ENCODE measurements at regions not wholly inside any gene's neighbourhood (a gene's known extent, or its start where the extent isn't known, plus 50 kb on each side); places are given as distances from the start of the nearest gene placed in this dataset.
A peak's percentile ranks its signal among the peaks of the same experiment; 100 is the strongest.

GRCh38 chr20:11261533-11262000 lies 587.8 kb upstream of the JAG1 start:
- in situ Hi-C loops (cut with MboI; ENCODE audit: low pct_unique_long_range_greater_than_20kb in 2 of 9, low sequenced_read_pairs in 9 of 9, unreplicated experiment in 9 of 9): loop anchor here in 2 of 9 experiments (25.0 kb wide), 1 partner anchor 599 kb away; the partner anchor contains the start of gene JAG1 (in 2 of the 2)
- Histone ChIP-seq H3K4me1 (replicated peaks in 1 of 2) (peaks cover 0 to 1% of the 10 kb centered on the region in 2 donors), H3K4me3 (no peak overlapping the region), H3K27ac (no peak overlapping the region)
- ATAC-seq (replicated peaks in 6 of 8): peak in 1 of 8 experiments; percentile 42
- WGBS, 10 experiments: 40 to 100% (median 94%) methylated on average over 1 to 4 of the region's 5 CpGs; no CpG with 5 or more reads in 5 of the 10 experiments

- ATAC-seq (replicated peaks in 6 of 8): no peak
- WGBS, 10 experiments: 78 to 100% (median 100%) methylated on average over 1 to 3 of the region's 3 CpGs; no CpG with 5 or more reads in 3 of the 10 experiments
- in situ Hi-C loops (cut with MboI; ENCODE audit: low pct_unique_long_range_greater_than_20kb in 2 of 9, low sequenced_read_pairs in 9 of 9, unreplicated experiment in 9 of 9): loop anchor here in 2 of 9 experiments (25.0 kb wide), 1 partner anchor 604 kb away; the partner anchor contains the start of gene JAG1 (in 2 of the 2)
- Histone ChIP-seq H3K4me3 (no peak overlapping the region), H3K27ac (no peak overlapping the region), H3K4me1 (replicated peaks in 1 of 2) (peaks cover 15 to 18% of the 10 kb centered on the region in 2 donors)
These were observed 592.8 kb upstream of the JAG1 start for GRCh38 chr20:11266571-11266970.

GRCh38 chr20:11267131-11267761 lies 593.4 kb upstream of the JAG1 start:
- in situ Hi-C loops (cut with MboI; ENCODE audit: low pct_unique_long_range_greater_than_20kb in 2 of 9, low sequenced_read_pairs in 9 of 9, unreplicated experiment in 9 of 9): loop anchor here in 2 of 9 experiments (25.0 kb wide), 1 partner anchor 605 kb away; the partner anchor contains the start of gene JAG1 (in 2 of the 2)
- Histone ChIP-seq H3K4me1 (replicated peaks in 1 of 2) (peaks cover 16 to 24% of the 10 kb centered on the region in 2 donors), H3K27ac (no peak overlapping the region), H3K4me3 (no peak overlapping the region)
- WGBS, 10 experiments: 0 to 100% (median 43%) methylated on average over 1 to 2 of the region's 5 CpGs; no CpG with 5 or more reads in 3 of the 10 experiments
- ATAC-seq (replicated peaks in 6 of 8): peak; percentile 64 to 98 (median 97)

- Histone ChIP-seq H3K4me3 (no peak overlapping the region), H3K4me1 (replicated peaks in 1 of 2) (peaks cover 16 to 30% of the 10 kb centered on the region in 2 donors), H3K27ac (no peak overlapping the region)
- ATAC-seq (replicated peaks in 6 of 8): peak in 2 of 8 experiments; percentile 6 to 7
- in situ Hi-C loops (cut with MboI; ENCODE audit: low pct_unique_long_range_greater_than_20kb in 2 of 9, low sequenced_read_pairs in 9 of 9, unreplicated experiment in 9 of 9): loop anchor here in 2 of 9 experiments (25.0 kb wide), 1 partner anchor 606 kb away; the partner anchor contains the start of gene JAG1 (in 2 of the 2)
- 40 to 100% (median 66%) methylated on average over 1 to 4 of the region's 4 CpGs; no CpG with 5 or more reads in 1 of the 10 experiments for WGBS, 10 experiments
These were observed 594.0 kb upstream of the JAG1 start for GRCh38 chr20:11267762-11268335.

- Histone ChIP-seq H3K4me3 (no peak overlapping the region), H3K4me1 (replicated peaks in 1 of 2) (peaks cover 16 to 42% of the 10 kb centered on the region in 2 donors), H3K27ac (no peak overlapping the region)
- no peak for ATAC-seq (replicated peaks in 6 of 8)
- 90 to 100% (median 100%) methylated on average over 1 to 5 of the region's 5 CpGs; no CpG with 5 or more reads in 1 of the 10 experiments for WGBS, 10 experiments
- in situ Hi-C loops (cut with MboI; ENCODE audit: low pct_unique_long_range_greater_than_20kb in 2 of 9, low sequenced_read_pairs in 9 of 9, unreplicated experiment in 9 of 9): loop anchor here in 2 of 9 experiments (25.0 kb wide), 1 partner anchor 608 kb away; the partner anchor contains the start of gene JAG1 (in 2 of the 2)
These were observed 596.8 kb upstream of the JAG1 start for GRCh38 chr20:11270566-11270965.

GRCh38 chr20:11271319-11271718 lies 597.5 kb upstream of the JAG1 start:
- Histone ChIP-seq H3K27ac (no peak overlapping the region), H3K4me3 (no peak overlapping the region), H3K4me1 (replicated peaks in 1 of 2) (peaks cover 16 to 42% of the 10 kb centered on the region in 2 donors)
- ATAC-seq (replicated peaks in 6 of 8): peak in 1 of 8 experiments; percentile 10
- 0 to 100% (median 68%) methylated on average over 1 to 6 of the region's 6 CpGs; no CpG with 5 or more reads in 2 of the 10 experiments for WGBS, 10 experiments
- in situ Hi-C loops (cut with MboI; ENCODE audit: low pct_unique_long_range_greater_than_20kb in 2 of 9, low sequenced_read_pairs in 9 of 9, unreplicated experiment in 9 of 9): loop anchor here in 2 of 9 experiments (25.0 kb wide), 1 partner anchor 609 kb away; the partner anchor contains the start of gene JAG1 (in 2 of the 2)

GRCh38 chr20:11271920-11272594 lies 598.3 kb upstream of the JAG1 start:
- WGBS, 10 experiments: 50 to 100% (median 75%) methylated on average over 1 to 13 of the region's 18 CpGs
- peaks cover 12 to 36% of the 10 kb centered on the region in 2 donors for H3K4me1 ChIP-seq (replicated peaks in 1 of 2)
- in situ Hi-C loops (cut with MboI; ENCODE audit: low pct_unique_long_range_greater_than_20kb in 2 of 9, low sequenced_read_pairs in 9 of 9, unreplicated experiment in 9 of 9): loop anchor here in 2 of 9 experiments (25.0 kb wide), 1 partner anchor 610 kb away; the partner anchor contains the start of gene JAG1 (in 2 of the 2)
- no peak overlapping the region for H3K4me3 ChIP-seq
- H3K27ac ChIP-seq: no peak overlapping the region
- peak in 1 of 8 experiments; percentile 11 for ATAC-seq (replicated peaks in 6 of 8)

GRCh38 chr20:11274141-11274594 lies 600.4 kb upstream of the JAG1 start:
- Histone ChIP-seq H3K27ac (no peak overlapping the region), H3K4me3 (no peak overlapping the region), H3K4me1 (replicated peaks in 1 of 2) (peaks cover 4 to 29% of the 10 kb centered on the region in 2 donors)
- in situ Hi-C loops (cut with MboI; ENCODE audit: low pct_unique_long_range_greater_than_20kb in 2 of 9, low sequenced_read_pairs in 9 of 9, unreplicated experiment in 9 of 9): loop anchor here in 2 of 9 experiments (25.0 kb wide), 1 partner anchor 612 kb away; the partner anchor contains the start of gene JAG1 (in 2 of the 2)
- WGBS, 10 experiments: 0 to 60% (median 18%) methylated on average over 1 to 6 of the region's 6 CpGs
- peak; percentile 84 to 98 (median 91) for ATAC-seq (replicated peaks in 6 of 8)

- in situ Hi-C loops (cut with MboI; ENCODE audit: low pct_unique_long_range_greater_than_20kb in 2 of 9, low sequenced_read_pairs in 9 of 9, unreplicated experiment in 9 of 9): loop anchor here in 1 of 9 experiments (25.0 kb wide), 1 partner anchor 262 kb away; no protein-coding TSS in a partner anchor
- Histone ChIP-seq H3K4me1 (replicated peaks in 1 of 2) (peaks cover 4 to 29% of the 10 kb centered on the region in 2 donors), H3K27ac (no peak overlapping the region), H3K4me3 (no peak overlapping the region)
- 77 to 100% (median 92%) methylated on average over 1 to 2 of the region's 2 CpGs; no CpG with 5 or more reads in 1 of the 10 experiments for WGBS, 10 experiments
- no peak for ATAC-seq (replicated peaks in 6 of 8)
These were observed 601.9 kb upstream of the JAG1 start for GRCh38 chr20:11275740-11276139.

GRCh38 chr20:11277170-11277569 lies 603.4 kb upstream of the JAG1 start:
- Histone ChIP-seq H3K4me1 (replicated peaks in 1 of 2) (peaks cover 0 to 18% of the 10 kb centered on the region in 2 donors), H3K4me3 (no peak overlapping the region), H3K27ac (no peak overlapping the region)
- ATAC-seq (replicated peaks in 6 of 8): no peak
- in situ Hi-C loops (cut with MboI; ENCODE audit: low pct_unique_long_range_greater_than_20kb in 2 of 9, low sequenced_read_pairs in 9 of 9, unreplicated experiment in 9 of 9): loop anchor here in 1 of 9 experiments (25.0 kb wide), 1 partner anchor 260 kb away; no protein-coding TSS in a partner anchor
- 9 to 100% (median 74%) methylated on average over 1 of the region's 1 CpG; no CpG with 5 or more reads in 4 of the 10 experiments for WGBS, 10 experiments

- ATAC-seq (replicated peaks in 6 of 8): peak in 2 of 8 experiments; percentile 57 to 69
- 32 to 100% (median 85%) methylated on average over 2 to 4 of the region's 4 CpGs; no CpG with 5 or more reads in 1 of the 10 experiments for WGBS, 10 experiments
These were observed 604.1 kb upstream of the JAG1 start for GRCh38 chr20:11277858-11278257.

GRCh38 chr20:11278461-11278860 lies 604.7 kb upstream of the JAG1 start:
- in situ Hi-C loops (cut with MboI; ENCODE audit: low pct_unique_long_range_greater_than_20kb in 2 of 9, low sequenced_read_pairs in 9 of 9, unreplicated experiment in 9 of 9): loop anchor here in 1 of 9 experiments (25.0 kb wide), 1 partner anchor 259 kb away; no protein-coding TSS in a partner anchor
- ATAC-seq (replicated peaks in 6 of 8): no peak

More at GRCh38 chr20:11277858-11278257, 604.1 kb upstream of the JAG1 start:
- in situ Hi-C loops (cut with MboI; ENCODE audit: low pct_unique_long_range_greater_than_20kb in 2 of 9, low sequenced_read_pairs in 9 of 9, unreplicated experiment in 9 of 9): loop anchor here in 1 of 9 experiments (25.0 kb wide), 1 partner anchor 259 kb away; no protein-coding TSS in a partner anchor
- no peak overlapping the region for H3K4me3 ChIP-seq
- no peak overlapping the region for H3K27ac ChIP-seq
- H3K4me1 ChIP-seq (replicated peaks in 1 of 2): peaks cover 0 to 11% of the 10 kb centered on the region in 2 donors

More at GRCh38 chr20:11278461-11278860, 604.7 kb upstream of the JAG1 start:
- Histone ChIP-seq H3K27ac (no peak overlapping the region), H3K4me3 (no peak overlapping the region), H3K4me1 (replicated peaks in 1 of 2) (peaks cover 0 to 5% of the 10 kb centered on the region in 2 donors)
- 83 to 100% (median 94%) methylated on average over 1 to 2 of the region's 2 CpGs; no CpG with 5 or more reads in 4 of the 10 experiments for WGBS, 10 experiments

Measured in motor neuron (in vitro differentiated cells).